Uterus (tissue), 3 donors: ENCODE measurements at regions not wholly inside any gene's neighbourhood (a gene's known extent, or its start where the extent isn't known, plus 50 kb on each side); places are given as distances from the start of the nearest gene placed in this dataset.
"Not testable (repeated sequence)": the region's sequence is repeated elsewhere in the genome, so short reads cannot be mapped to it uniquely, and the experiment has no call there.

Experiments used
- DNase-seq, 2 donors: peaks; one replicate each; pipeline ENCODE4 v3.0.0-alpha.2; 2019 to 2020
- H3K27ac ChIP-seq, 2 donors: fragments of 200-600 bp; sonication (generic); 1 replicate in 1 of 2; 2 replicates in 1 of 2; pipeline ENCODE4 v1.5.1; 2016 to 2018
- H3K27me3 ChIP-seq, 2 donors: fragments of 200-600 bp; sonication (generic); one replicate each; pipeline ENCODE4 v1.5.1; 2018 to 2019; ENCODE audit warnings: control low read depth in 1 of 2
- H3K36me3 ChIP-seq, 2 donors: fragments of 200-600 bp; sonication (generic); one replicate each; pipeline ENCODE4 v1.5.1; 2019; ENCODE audit warnings: control low read depth in 1 of 2
- H3K4me1 ChIP-seq, 2 donors: fragments of 200-600 bp; sonication (generic); one replicate each; pipeline ENCODE4 v1.5.1; 2018 to 2019; ENCODE audit warnings: control low read depth in 1 of 2
- H3K4me3 ChIP-seq, 2 donors: fragments of 200-600 bp; sonication (generic); 1 replicate in 1 of 2; 2 replicates in 1 of 2; pipeline ENCODE4 v1.5.1; 2018 to 2019; ENCODE audit warnings: mild to moderate bottlenecking in 1 of 2
- H3K9me3 ChIP-seq, 2 donors: fragments of 200-600 bp; sonication (generic); one replicate each; pipeline ENCODE4 v1.5.1; 2019; ENCODE audit warnings: control low read depth in 1 of 2
- CTCF ChIP-seq, 4 experiments: fragments of 200-600 bp in 2 of 4; fragments of 450-650 bp in 2 of 4; sonication (generic) in 2 of 4; IDR thresholded peaks; one replicate each; pipeline ENCODE4 v1.5.1; 2016 to 2019; ENCODE audit warnings: antibody characterized with exemption in 4 of 4, mild to moderate bottlenecking in 2 of 4, moderate library complexity in 1 of 4
- POLR2A ChIP-seq, 2 donors: fragments of 450-650 bp; IDR thresholded peaks; one replicate each; pipeline ENCODE4 v1.6.1; 2016; ENCODE audit warnings: antibody characterized with exemption in 2 of 2, mild to moderate bottlenecking in 1 of 2, moderate library complexity in 1 of 2
- intact Hi-C: fragments of 100-400 bp; cut with DNase I; formaldehyde crosslinking; loops from one replicate; pipeline ENCODE4 v1.15.1; 2023; ENCODE audit warnings: low total_unique reads
- donor health status: DM: yes; HTN: yes; CAD: no.

GRCh38 chr7:12007576-12007975 is 175.6 kb upstream of the THSD7A start:
- Histone ChIP-seq H3K9me3 (no peaks in the 10 kb centered on the region), H3K4me1 (no peaks in the 10 kb centered on the region), H3K4me3 (no peak overlapping the region), H3K27ac (no peak overlapping the region), H3K27me3 (no peaks in the 10 kb centered on the region), H3K36me3 (no peaks in the 10 kb centered on the region)
- no peak for TF ChIP-seq POLR2A (IDR thresholded peaks at IDR 0.05)
- TF ChIP-seq CTCF (IDR thresholded peaks at IDR 0.05): no peak
- intact Hi-C loops: no loop called here
- no peak for DNase-seq

- no peak overlapping the region for H3K27ac ChIP-seq
- TF ChIP-seq CTCF (IDR thresholded peaks at IDR 0.05) (no peak), POLR2A (IDR thresholded peaks at IDR 0.05) (no peak)
- no peaks in the 10 kb centered on the region for H3K36me3 ChIP-seq
- H3K4me3 ChIP-seq: no peak overlapping the region
- no peak for DNase-seq
- H3K9me3 ChIP-seq: no peaks in the 10 kb centered on the region
- no peaks in the 10 kb centered on the region for H3K4me1 ChIP-seq
- no peaks in the 10 kb centered on the region for H3K27me3 ChIP-seq
- intact Hi-C loops: no loop called here
Measured at GRCh38 chr7:12013983-12014382, 182.0 kb upstream of the THSD7A start.

GRCh38 chr7:12016439-12016838 is 184.4 kb upstream of the THSD7A start:
- no peak overlapping the region for H3K27ac ChIP-seq

GRCh38 chr7:12017046-12017445 is 185.0 kb upstream of the THSD7A start:
- Histone ChIP-seq H3K27ac (no peak overlapping the region), H3K4me3 (no peak overlapping the region), H3K27me3 (no peaks in the 10 kb centered on the region), H3K4me1 (no peaks in the 10 kb centered on the region), H3K9me3 (no peaks in the 10 kb centered on the region), H3K36me3 (no peaks in the 10 kb centered on the region)
- intact Hi-C loops: no loop called here
- TF ChIP-seq CTCF (IDR thresholded peaks at IDR 0.05) (no peak), POLR2A (IDR thresholded peaks at IDR 0.05) (no peak)
- DNase-seq: no peak

More at GRCh38 chr7:12016439-12016838, 184.4 kb upstream of the THSD7A start:
- Histone ChIP-seq H3K27me3 (no peaks in the 10 kb centered on the region), H3K4me1 (no peaks in the 10 kb centered on the region), H3K4me3 (no peak overlapping the region), H3K9me3 (no peaks in the 10 kb centered on the region), H3K36me3 (no peaks in the 10 kb centered on the region)
- no peak for DNase-seq
- TF ChIP-seq POLR2A (IDR thresholded peaks at IDR 0.05) (no peak), CTCF (IDR thresholded peaks at IDR 0.05) (no peak)
- intact Hi-C loops: no loop called here

- H3K36me3 ChIP-seq, H3K4me3 ChIP-seq, H3K27me3 ChIP-seq, intact Hi-C loops, H3K9me3 ChIP-seq, H3K27ac ChIP-seq, H3K4me1 ChIP-seq, DNase-seq: not testable (repeated sequence)
Measured at GRCh38 chr7:12022011-12022410, 189.1 kb upstream of the TMEM106B start.

GRCh38 chr7:12025246-12025645 is 185.8 kb upstream of the TMEM106B start:
- no peak overlapping the region for H3K4me3 ChIP-seq
- no peaks in the 10 kb centered on the region for H3K36me3 ChIP-seq
- TF ChIP-seq POLR2A (IDR thresholded peaks at IDR 0.05): no peak
- TF ChIP-seq CTCF (IDR thresholded peaks at IDR 0.05): no peak
- no peaks in the 10 kb centered on the region for H3K9me3 ChIP-seq
- no peaks in the 10 kb centered on the region for H3K4me1 ChIP-seq
- H3K27ac ChIP-seq: no peak overlapping the region
- no peaks in the 10 kb centered on the region for H3K27me3 ChIP-seq
- intact Hi-C loops: no loop called here
- DNase-seq: no peak
